ENCODE measurements at regions not wholly inside any gene's neighbourhood (a gene's known extent, or its start where the extent isn't known, plus 50 kb on each side); places are given as distances from the start of the nearest gene placed in this dataset.

DNA sequence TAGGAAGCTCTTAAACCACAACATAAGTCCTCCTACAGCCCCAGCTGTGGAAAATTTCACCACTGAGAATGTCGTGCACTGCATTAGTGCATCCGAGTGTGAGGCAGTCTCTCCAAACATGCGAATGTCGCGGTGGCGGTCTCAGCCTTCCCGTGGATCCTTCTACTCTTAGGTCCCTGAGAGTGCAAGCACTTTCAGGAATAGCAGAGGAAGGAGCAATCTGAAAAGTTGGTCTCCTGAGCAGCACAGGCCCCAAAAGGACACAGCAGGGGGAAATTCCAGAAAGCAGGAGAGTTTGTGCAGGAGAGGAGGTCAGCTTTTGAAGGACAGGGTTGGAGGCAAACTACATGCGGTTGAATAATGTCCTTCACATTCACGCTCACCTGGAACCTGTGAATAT lies 440.5 kb upstream of the SMIM21 start:
- ATAC-seq (ENCODE audit: insufficient number of reproducible peaks, low FRiP score, low read depth) (no peak), DNase-seq (ENCODE audit: low spot score) (no peak)
- Histone ChIP-seq H3K9me3 (no peaks in the 10 kb centered on the region), H3K27me3 (replicated peaks; ENCODE audit: insufficient read depth) (no peaks in the 10 kb centered on the region), H3K4me3 (no peak overlapping the region), H3K36me3 (no peaks in the 10 kb centered on the region), H3K27ac (no peak overlapping the region), H3K4me1 (ENCODE audit: control insufficient read depth in 1 of 2, low read depth in 2 of 2) (peaks cover 0 to 13% of the 10 kb centered on the region in 2 donors)
- no peak for TF ChIP-seq CTCF (IDR thresholded peaks at IDR 0.05)

- no peaks in the 10 kb centered on the region for H3K27me3 ChIP-seq (replicated peaks; ENCODE audit: insufficient read depth)
- no peaks in the 10 kb centered on the region for H3K9me3 ChIP-seq
- no peak overlapping the region for H3K27ac ChIP-seq
- no peak overlapping the region for H3K4me3 ChIP-seq
- H3K36me3 ChIP-seq: no peaks in the 10 kb centered on the region
- peaks cover 0 to 13% of the 10 kb centered on the region in 2 donors for H3K4me1 ChIP-seq (ENCODE audit: control insufficient read depth in 1 of 2, low read depth in 2 of 2)
- no peak for DNase-seq (ENCODE audit: low spot score)
- no peak for ATAC-seq (ENCODE audit: insufficient number of reproducible peaks, low FRiP score, low read depth)
- TF ChIP-seq CTCF (IDR thresholded peaks at IDR 0.05): no peak
Measured at GRCh38 chr18:75865639-75866038, 438.1 kb upstream of the SMIM21 start.

- H3K36me3 ChIP-seq: no peaks in the 10 kb centered on the region
- no peak for TF ChIP-seq CTCF (IDR thresholded peaks at IDR 0.05)
- H3K27me3 ChIP-seq (replicated peaks; ENCODE audit: insufficient read depth): no peaks in the 10 kb centered on the region
- H3K27ac ChIP-seq: no peak overlapping the region
- no peak for DNase-seq (ENCODE audit: low spot score)
- H3K4me3 ChIP-seq: no peak overlapping the region
- H3K4me1 ChIP-seq (ENCODE audit: control insufficient read depth in 1 of 2, low read depth in 2 of 2): peaks cover 0 to 4% of the 10 kb centered on the region in 2 donors
- no peak for ATAC-seq (ENCODE audit: insufficient number of reproducible peaks, low FRiP score, low read depth)
- H3K9me3 ChIP-seq: no peaks in the 10 kb centered on the region
Measured at GRCh38 chr18:75864816-75865215, 437.3 kb upstream of the SMIM21 start.

GRCh38 chr18:75863696-75864095 lies 436.2 kb upstream of the SMIM21 start:
- H3K9me3 ChIP-seq: no peaks in the 10 kb centered on the region
- DNase-seq (ENCODE audit: low spot score) (no peak), ATAC-seq (ENCODE audit: insufficient number of reproducible peaks, low FRiP score, low read depth) (no peak)
- no peak for TF ChIP-seq CTCF (IDR thresholded peaks at IDR 0.05)
- no peaks in the 10 kb centered on the region for H3K4me1 ChIP-seq (ENCODE audit: control insufficient read depth in 1 of 2, low read depth in 2 of 2)
- H3K36me3 ChIP-seq: no peaks in the 10 kb centered on the region
- no peaks in the 10 kb centered on the region for H3K27me3 ChIP-seq (replicated peaks; ENCODE audit: insufficient read depth)
- no peak overlapping the region for H3K4me3 ChIP-seq
- H3K27ac ChIP-seq: no peak overlapping the region

DNA sequence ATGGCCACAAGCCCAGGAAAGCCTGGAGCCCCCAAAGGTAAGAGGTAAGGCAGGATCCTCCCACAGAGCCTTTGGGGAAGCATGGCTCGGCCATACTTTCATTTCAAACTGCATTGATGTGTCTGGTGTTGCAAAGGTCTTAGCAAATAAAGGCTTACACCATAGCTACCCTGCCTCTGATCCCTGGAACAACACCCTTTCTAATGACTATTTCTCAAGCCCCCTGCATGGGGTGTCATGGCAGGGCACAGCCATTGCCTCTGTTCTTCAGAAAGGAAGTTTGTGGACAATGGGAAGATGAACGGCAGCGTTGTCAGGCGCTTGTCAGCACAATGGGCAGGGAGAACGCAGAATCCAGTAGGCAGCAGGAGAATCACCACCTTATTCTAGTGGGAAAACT lies 435.0 kb upstream of the SMIM21 start:
- H3K4me1 ChIP-seq (ENCODE audit: control insufficient read depth in 1 of 2, low read depth in 2 of 2): no peaks in the 10 kb centered on the region
- no peak overlapping the region for H3K27ac ChIP-seq
- no peaks in the 10 kb centered on the region for H3K9me3 ChIP-seq
- DNase-seq (ENCODE audit: low spot score) (no peak), ATAC-seq (ENCODE audit: insufficient number of reproducible peaks, low FRiP score, low read depth) (no peak)
- TF ChIP-seq CTCF (IDR thresholded peaks at IDR 0.05): no peak
- no peak overlapping the region for H3K4me3 ChIP-seq
- H3K36me3 ChIP-seq: no peaks in the 10 kb centered on the region
- H3K27me3 ChIP-seq (replicated peaks; ENCODE audit: insufficient read depth): no peaks in the 10 kb centered on the region

All from thoracic aorta (tissue), 2 donors.